GM06990 (cell line): ENCODE measurements at regions not wholly inside any gene's neighbourhood (a gene's known extent, or its start where the extent isn't known, plus 50 kb on each side); places are given as distances from the start of the nearest gene placed in this dataset.

ENCODE experiments used
- DNase-seq: peaks from one replicate; pipeline ENCODE4 v3.0.0-alpha.2; 2011; ENCODE audit not compliant: insufficient read length; ENCODE audit errors: extremely low read depth
- H3K27me3 ChIP-seq: replicated peaks from 2 replicates; pipeline ENCODE4 v1.6.0; 2011; ENCODE audit warnings: low read length; ENCODE audit not compliant: control insufficient read depth, insufficient read depth
- H3K36me3 ChIP-seq: 2 replicates; pipeline ENCODE4 v1.5.1; 2011; ENCODE audit warnings: low read length; ENCODE audit not compliant: control insufficient read depth, insufficient read depth
- H3K4me3 ChIP-seq: replicated peaks from 2 replicates; pipeline ENCODE4 v1.5.1; 2011; ENCODE audit warnings: low read depth, mild to moderate bottlenecking, control low read depth, low read length
- CTCF ChIP-seq: IDR thresholded peaks from 2 replicates; pipeline ENCODE4 v1.5.1; 2011; ENCODE audit warnings: low read length, control low read depth, mild to moderate bottlenecking, inconsistent platforms; ENCODE audit not compliant: insufficient read depth, poor library complexity, severe bottlenecking

DNA sequence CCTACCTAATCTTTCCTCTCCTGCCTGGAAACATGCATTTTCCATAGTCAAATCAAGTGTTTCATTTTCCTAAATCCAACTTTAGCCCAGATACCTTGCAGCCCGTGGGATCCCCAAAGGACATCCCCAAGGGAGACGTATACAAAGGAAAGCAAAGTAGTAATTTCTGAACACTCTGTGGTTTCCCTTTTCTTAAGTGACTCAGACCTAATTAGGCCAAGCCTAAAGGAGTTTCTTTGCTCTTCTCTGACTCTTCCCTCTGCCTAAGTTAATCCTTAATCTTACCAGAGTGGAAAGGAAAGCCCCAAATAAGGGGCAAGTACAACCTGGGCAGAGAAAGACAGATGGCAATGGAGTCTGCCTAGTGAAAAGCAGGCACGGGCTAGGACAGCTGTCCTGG is 250.3 kb downstream of the SPTSSA start:
- TF ChIP-seq CTCF, result no peak
- DNase-seq, result no peak
- no peaks in the 10 kb centered on the region for H3K27me3 ChIP-seq
- no peaks in the 10 kb centered on the region for H3K36me3 ChIP-seq
- no peak overlapping the region for H3K4me3 ChIP-seq

GRCh38 chr14:34208532-34208931 is 253.5 kb downstream of the SPTSSA start:
- DNase-seq, result no peak
- no peak for TF ChIP-seq CTCF
- H3K36me3 ChIP-seq, result no peaks in the 10 kb centered on the region
- no peaks in the 10 kb centered on the region for H3K27me3 ChIP-seq
- H3K4me3 ChIP-seq, result no peak overlapping the region

- no peak overlapping the region for H3K4me3 ChIP-seq
- H3K27me3 ChIP-seq, result no peaks in the 10 kb centered on the region
- no peak for DNase-seq
- no peaks in the 10 kb centered on the region for H3K36me3 ChIP-seq
- no peak for TF ChIP-seq CTCF
Measured at GRCh38 chr14:34205799-34206198, 254.9 kb upstream of the EGLN3 start.

DNA sequence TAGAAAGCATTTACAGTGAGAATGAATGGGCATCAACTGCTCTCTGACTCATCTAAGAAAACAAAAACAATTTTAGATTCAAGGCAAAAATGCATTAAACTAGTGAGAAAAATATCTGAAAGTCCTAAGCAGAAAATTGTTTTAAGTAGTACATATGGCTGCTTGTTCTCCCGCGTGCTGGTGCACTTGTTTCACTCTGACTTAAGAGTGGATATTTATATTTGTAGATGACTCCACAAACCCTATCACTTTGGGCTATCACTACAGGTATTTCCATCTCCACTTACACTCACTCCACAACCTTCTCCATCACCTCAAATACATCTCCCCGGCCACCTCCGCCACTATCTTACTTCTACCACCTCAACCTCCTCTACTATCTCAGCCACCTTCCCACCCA is 253.9 kb upstream of the EGLN3 start:
- no peak for TF ChIP-seq CTCF
- DNase-seq, result no peak
- no peaks in the 10 kb centered on the region for H3K27me3 ChIP-seq

DNA sequence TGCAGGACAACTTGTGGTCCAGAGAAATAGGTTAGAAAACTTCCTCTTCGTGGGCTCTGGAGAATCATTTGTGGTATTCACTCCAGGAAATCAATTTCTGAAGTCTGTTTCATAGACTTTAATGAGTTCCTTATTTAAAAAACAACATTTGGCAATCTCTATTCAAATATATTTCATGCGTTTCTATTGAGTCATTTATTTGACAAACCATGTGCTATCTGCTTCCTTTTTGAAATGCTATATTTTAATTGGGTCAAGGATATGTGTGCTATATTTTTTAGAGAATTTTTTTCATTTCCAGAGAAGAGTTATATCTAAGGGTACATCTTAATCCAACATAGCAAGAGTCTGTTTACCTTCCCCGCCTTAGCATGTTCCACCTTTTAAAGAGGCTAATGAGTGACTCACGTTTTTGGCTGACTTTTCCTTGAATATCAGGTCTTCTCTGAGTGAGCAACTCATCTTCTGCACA is 252.4 kb upstream of the EGLN3 start:
- DNase-seq, result no peak
- H3K36me3 ChIP-seq, result no peaks in the 10 kb centered on the region
- no peaks in the 10 kb centered on the region for H3K27me3 ChIP-seq
- H3K4me3 ChIP-seq, result no peak overlapping the region
- TF ChIP-seq CTCF, result no peak

More for the DNA sequence above, 253.9 kb upstream of the EGLN3 start:
- H3K4me3 ChIP-seq, result no peak overlapping the region
- no peaks in the 10 kb centered on the region for H3K36me3 ChIP-seq
